ENCODE measurements at regions not wholly inside any gene's neighbourhood (a gene's known extent, or its start where the extent isn't known, plus 50 kb on each side); places are given as distances from the start of the nearest gene placed in this dataset.

- 79 to 82% methylated on average over 8 of the region's 8 CpGs for WGBS, 2 donors
- H3K9ac ChIP-seq (ENCODE audit: insufficient read depth in 1 of 2, low read length in 2 of 2), result no peak overlapping the region
Measured at GRCh38 chr14:82251494-82251893, 717.8 kb upstream of the SEL1L start.

GRCh38 chr14:82270286-82270685, 736.6 kb upstream of the SEL1L start:
- H3K4me3 ChIP-seq, result no peak overlapping the region
- ATAC-seq (ENCODE audit: insufficient read depth, low FRiP score), result no peak
- TF ChIP-seq CTCF (IDR thresholded peaks at IDR 0.05; ENCODE audit: control extremely low read depth, extremely low read depth), result no peak

More at GRCh38 chr14:82251494-82251893, 717.8 kb upstream of the SEL1L start:
- no peaks in the 10 kb centered on the region for H3K9me3 ChIP-seq (ENCODE audit: control insufficient read depth in 4 of 4, insufficient read depth in 3 of 4, low read length in 3 of 4)
- no peak overlapping the region for H3K4me3 ChIP-seq
- no peaks in the 10 kb centered on the region for H3K36me3 ChIP-seq (ENCODE audit: control insufficient read depth in 4 of 4, insufficient read depth in 4 of 4, low read length in 4 of 4)
- no peaks in the 10 kb centered on the region for H3K4me1 ChIP-seq (ENCODE audit: control insufficient read depth in 5 of 5, insufficient read depth in 5 of 5, low read length in 5 of 5)
- no peaks in the 10 kb centered on the region for H3K27me3 ChIP-seq (ENCODE audit: control insufficient read depth in 3 of 3, insufficient read depth in 3 of 3, low read length in 2 of 3)
- no peak overlapping the region for H3K27ac ChIP-seq (ENCODE audit: low read depth in 1 of 2, low read length in 1 of 2)
- DNase-seq (no peak), ATAC-seq (ENCODE audit: insufficient read depth, low FRiP score) (no peak)
- TF ChIP-seq CTCF (IDR thresholded peaks at IDR 0.05; ENCODE audit: control extremely low read depth, extremely low read depth), result no peak

GRCh38 chr14:82298811-82299210, 765.2 kb upstream of the SEL1L start:
- Histone ChIP-seq H3K4me3 (no peak overlapping the region), H3K27me3 (ENCODE audit: control insufficient read depth in 3 of 3, insufficient read depth in 3 of 3, low read length in 2 of 3) (no peaks in the 10 kb centered on the region), H3K4me1 (ENCODE audit: control insufficient read depth in 5 of 5, insufficient read depth in 5 of 5, low read length in 5 of 5) (no peaks in the 10 kb centered on the region), H3K9me3 (ENCODE audit: control insufficient read depth in 4 of 4, insufficient read depth in 3 of 4, low read length in 3 of 4) (peaks cover 0 to 2% (median 0%) of the 10 kb centered on the region in 4 donors), H3K27ac (ENCODE audit: low read depth in 1 of 2, low read length in 1 of 2) (no peak overlapping the region), H3K9ac (ENCODE audit: insufficient read depth in 1 of 2, low read length in 2 of 2) (no peak overlapping the region), H3K36me3 (ENCODE audit: control insufficient read depth in 4 of 4, insufficient read depth in 4 of 4, low read length in 4 of 4) (no peaks in the 10 kb centered on the region)
- DNase-seq, result no peak
- TF ChIP-seq CTCF (IDR thresholded peaks at IDR 0.05; ENCODE audit: control extremely low read depth, extremely low read depth), result no peak
- ATAC-seq (ENCODE audit: insufficient read depth, low FRiP score), result no peak

More at GRCh38 chr14:82270286-82270685, 736.6 kb upstream of the SEL1L start:
- DNase-seq, result no peak
- H3K27ac ChIP-seq (ENCODE audit: low read depth in 1 of 2, low read length in 1 of 2), result no peak overlapping the region
- no peak overlapping the region for H3K9ac ChIP-seq (ENCODE audit: insufficient read depth in 1 of 2, low read length in 2 of 2)
- H3K27me3 ChIP-seq (ENCODE audit: control insufficient read depth in 3 of 3, insufficient read depth in 3 of 3, low read length in 2 of 3), result no peaks in the 10 kb centered on the region
- H3K9me3 ChIP-seq (ENCODE audit: control insufficient read depth in 4 of 4, insufficient read depth in 3 of 4, low read length in 3 of 4), result no peaks in the 10 kb centered on the region
- H3K4me1 ChIP-seq (ENCODE audit: control insufficient read depth in 5 of 5, insufficient read depth in 5 of 5, low read length in 5 of 5), result no peaks in the 10 kb centered on the region
- no peaks in the 10 kb centered on the region for H3K36me3 ChIP-seq (ENCODE audit: control insufficient read depth in 4 of 4, insufficient read depth in 4 of 4, low read length in 4 of 4)

- H3K36me3 ChIP-seq (ENCODE audit: control insufficient read depth in 4 of 4, insufficient read depth in 4 of 4, low read length in 4 of 4), result no peaks in the 10 kb centered on the region
- no peaks in the 10 kb centered on the region for H3K27me3 ChIP-seq (ENCODE audit: control insufficient read depth in 3 of 3, insufficient read depth in 3 of 3, low read length in 2 of 3)
- H3K9ac ChIP-seq (ENCODE audit: insufficient read depth in 1 of 2, low read length in 2 of 2), result no peak overlapping the region
- peaks cover 0 to 13% (median 0%) of the 10 kb centered on the region in 5 donors for H3K4me1 ChIP-seq (ENCODE audit: control insufficient read depth in 5 of 5, insufficient read depth in 5 of 5, low read length in 5 of 5)
- H3K4me3 ChIP-seq, result no peak overlapping the region
- TF ChIP-seq CTCF (IDR thresholded peaks at IDR 0.05; ENCODE audit: control extremely low read depth, extremely low read depth), result no peak
- ATAC-seq (ENCODE audit: insufficient read depth, low FRiP score) (no peak), DNase-seq (no peak)
- WGBS, 2 donors, result 70 to 88% methylated on average over 2 of the region's 2 CpGs
- peaks cover 0 to 5% (median 0%) of the 10 kb centered on the region in 4 donors for H3K9me3 ChIP-seq (ENCODE audit: control insufficient read depth in 4 of 4, insufficient read depth in 3 of 4, low read length in 3 of 4)
- no peak overlapping the region for H3K27ac ChIP-seq (ENCODE audit: low read depth in 1 of 2, low read length in 1 of 2)
Measured at GRCh38 chr14:82309199-82309598, 775.5 kb upstream of the SEL1L start.
